Hematopoietic multipotent progenitor cell treated with erythropoietin and hydrocortisone succinate and interleukin-3 and kit ligand, for 17 days (in vitro differentiated cells): ENCODE measurements at regions not wholly inside any gene's neighbourhood (a gene's known extent, or its start where the extent isn't known, plus 50 kb on each side); places are given as distances from the start of the nearest gene placed in this dataset.

Experiments
- DNase-seq: peaks from one replicate; pipeline ENCODE4 v3.0.0-alpha.2; 2015; ENCODE audit warnings: low spot score

- DNase-seq: no peak
These were observed 662.9 kb downstream of the INHBA start for GRCh38 chr7:41039981-41040380.

- DNase-seq: no peak
These were observed 663.4 kb downstream of the INHBA start for GRCh38 chr7:41039386-41039953.

GRCh38 chr7:41038211-41038610 is 664.7 kb downstream of the INHBA start:
- no peak for DNase-seq

GRCh38 chr7:41037691-41038090 is 665.2 kb downstream of the INHBA start:
- DNase-seq: no peak

- DNase-seq: no peak
These were observed 667.1 kb downstream of the INHBA start for GRCh38 chr7:41035794-41036193.

GRCh38 chr7:41033500-41033899 is 669.4 kb downstream of the INHBA start:
- no peak for DNase-seq

- DNase-seq: no peak
These were observed 672.2 kb downstream of the INHBA start for GRCh38 chr7:41030673-41031072.

GRCh38 chr7:41029072-41029499 is 673.8 kb downstream of the INHBA start:
- DNase-seq: no peak

GRCh38 chr7:41028580-41028979 is 674.3 kb downstream of the INHBA start:
- DNase-seq: no peak

GRCh38 chr7:41027428-41028115 is 675.3 kb downstream of the INHBA start:
- no peak for DNase-seq

GRCh38 chr7:41024126-41024525 is 678.8 kb downstream of the INHBA start:
- DNase-seq: no peak

GRCh38 chr7:41020056-41020455 is 682.8 kb downstream of the INHBA start:
- no peak for DNase-seq

GRCh38 chr7:41013117-41013516 is 689.8 kb downstream of the INHBA start:
- no peak for DNase-seq

- DNase-seq: no peak
These were observed 690.8 kb downstream of the INHBA start for GRCh38 chr7:41012041-41012440.

GRCh38 chr7:41010967-41011366 is 691.9 kb downstream of the INHBA start:
- no peak for DNase-seq

- no peak for DNase-seq
These were observed 692.5 kb downstream of the INHBA start for GRCh38 chr7:41010418-41010817.

- no peak for DNase-seq
These were observed 695.1 kb downstream of the INHBA start for GRCh38 chr7:41007811-41008210.

GRCh38 chr7:41007351-41007751 is 695.5 kb downstream of the INHBA start:
- DNase-seq: no peak

- no peak for DNase-seq
These were observed 696.4 kb downstream of the INHBA start for GRCh38 chr7:41006306-41006995.

- DNase-seq: no peak
These were observed 697.5 kb downstream of the INHBA start for GRCh38 chr7:41005374-41005901.

GRCh38 chr7:41003977-41004376 is 698.9 kb downstream of the INHBA start:
- DNase-seq: no peak

- DNase-seq: no peak
These were observed 699.3 kb downstream of the INHBA start for GRCh38 chr7:41003611-41003940.
